CD4-positive, alpha-beta T cell treated with Interleukin-17A for 1 hour (primary cell): ENCODE measurements at regions not wholly inside any gene's neighbourhood (a gene's known extent, or its start where the extent isn't known, plus 50 kb on each side); places are given as distances from the start of the nearest gene placed in this dataset.

Experiments
- DNase-seq: peaks from one replicate; pipeline ENCODE4 v3.0.0-alpha.2; 2020

DNA sequence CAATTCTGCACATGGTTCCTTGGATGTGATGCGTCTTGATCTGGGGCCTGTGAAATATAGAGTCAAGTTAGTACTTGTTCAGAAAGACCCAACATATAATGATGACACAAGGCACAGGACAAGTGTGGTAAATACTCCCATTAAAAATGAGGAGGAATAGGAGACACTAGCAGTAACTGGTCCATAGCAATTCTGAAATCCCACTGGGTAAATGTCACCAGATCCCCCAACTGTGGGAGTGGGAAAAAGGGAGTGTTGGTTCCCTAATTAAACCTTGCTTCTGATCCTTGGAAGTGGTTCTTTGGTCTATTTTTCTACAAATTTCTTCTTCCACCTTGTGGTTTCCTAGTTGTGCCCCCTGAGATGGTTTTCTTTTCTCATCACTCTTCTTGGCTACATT, 62.5 kb upstream of the NRP1 start:
- no peak for DNase-seq

DNA sequence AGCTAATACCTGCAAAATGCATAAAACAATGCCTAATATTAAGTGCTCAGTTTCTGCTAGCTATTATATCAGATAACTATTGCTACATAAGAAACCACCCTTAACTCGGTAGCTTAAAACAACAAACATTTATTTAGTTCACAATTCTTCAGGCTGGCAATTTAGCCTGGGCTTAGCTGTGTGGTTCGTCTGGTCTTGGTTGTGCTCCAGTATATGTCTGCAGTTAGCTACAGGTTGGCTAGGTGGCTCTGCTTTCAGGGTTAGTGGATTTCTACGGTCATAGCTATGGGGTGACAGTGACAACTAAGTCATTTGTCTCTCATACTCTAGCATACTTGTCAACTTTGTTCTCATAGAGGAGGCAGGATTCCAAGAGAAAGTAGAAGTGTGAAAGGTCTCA, 61.8 kb upstream of the NRP1 start:
- DNase-seq: no peak

DNA sequence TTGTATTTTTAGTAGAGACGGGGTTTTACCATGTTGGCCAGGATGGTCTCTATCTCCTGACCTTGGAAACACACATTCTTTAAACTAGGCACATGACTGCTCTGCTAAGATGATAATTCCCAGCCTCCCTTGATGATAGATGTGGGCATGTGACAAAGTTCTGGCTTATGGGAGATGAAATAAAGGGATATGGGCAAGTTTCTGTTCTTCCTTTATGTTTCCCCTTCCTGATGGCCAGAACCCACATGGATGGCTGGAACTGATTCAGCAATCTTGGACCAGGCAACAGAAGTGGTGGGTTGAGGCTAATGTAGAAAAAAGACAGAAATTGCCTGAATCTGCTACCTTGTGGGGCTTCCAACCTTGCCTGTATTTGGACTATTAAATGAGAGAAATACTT, 60.7 kb upstream of the NRP1 start:
- no peak for DNase-seq

DNA sequence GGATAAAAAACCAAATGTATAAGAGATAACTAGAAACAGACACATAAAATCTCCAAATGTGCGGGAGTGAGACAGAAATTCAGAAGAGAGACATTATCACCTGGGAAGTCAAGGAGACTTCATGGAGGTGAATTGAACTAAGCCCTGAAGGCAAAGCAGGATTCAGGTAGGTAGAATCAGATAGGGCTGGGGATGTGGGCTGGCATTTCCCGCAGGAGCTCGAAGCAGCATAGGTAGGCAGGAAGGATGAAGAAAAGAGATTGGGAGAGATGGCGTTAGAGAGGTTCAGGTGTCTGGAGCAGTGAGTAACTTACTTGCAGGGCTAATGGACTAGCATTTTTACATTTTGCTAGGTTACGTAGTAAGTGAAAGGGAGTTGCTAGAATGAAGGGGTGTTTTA, 58.2 kb upstream of the NRP1 start:
- no peak for DNase-seq

GRCh38 chr10:33391611-33392465, 57.4 kb upstream of the NRP1 start:
- no peak for DNase-seq

GRCh38 chr10:33390046-33390445, 55.6 kb upstream of the NRP1 start:
- DNase-seq: no peak

- DNase-seq: no peak
Observed at GRCh38 chr10:33388785-33389184, 54.3 kb upstream of the NRP1 start.

DNA sequence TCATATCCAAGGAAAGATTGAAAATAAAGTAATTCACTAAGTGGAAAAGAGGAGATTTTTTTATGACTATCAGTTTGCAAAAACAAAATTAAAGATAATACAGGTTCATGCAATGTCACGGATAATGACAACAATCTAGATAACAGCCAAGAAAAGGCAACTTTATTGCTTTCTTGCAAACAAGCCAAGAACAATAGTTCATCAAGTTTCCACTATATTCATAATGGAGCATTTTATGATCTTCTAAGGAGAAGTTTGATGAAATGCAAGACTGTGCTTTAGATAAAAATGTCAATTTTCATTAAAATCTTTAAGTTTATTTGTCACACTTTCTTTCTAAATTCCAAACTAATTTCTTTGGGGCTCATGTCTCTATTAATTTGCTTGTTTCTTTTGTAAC, 53.9 kb upstream of the NRP1 start:
- no peak for DNase-seq

GRCh38 chr10:33387720-33388119, 53.3 kb upstream of the NRP1 start:
- DNase-seq: no peak

DNA sequence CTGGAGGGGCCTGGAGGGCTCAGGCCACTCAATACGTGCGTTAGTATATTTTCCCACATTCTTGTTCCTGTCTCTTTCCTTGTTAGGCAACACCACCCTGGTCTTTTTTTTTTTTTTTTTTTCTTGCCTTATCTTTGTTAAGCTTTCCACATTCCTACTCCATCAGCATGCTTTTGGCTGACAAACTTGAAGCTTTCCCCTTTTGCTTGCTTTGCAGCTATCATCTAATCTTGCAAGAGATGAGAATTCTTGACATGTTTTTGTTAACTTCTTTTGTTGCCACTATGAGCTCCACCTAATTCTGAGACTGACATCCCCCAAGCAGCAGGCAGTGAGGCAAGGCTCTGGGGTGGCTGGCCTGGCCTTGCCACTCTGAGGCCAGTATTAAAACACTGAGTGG, 52.5 kb upstream of the NRP1 start:
- DNase-seq: no peak

GRCh38 chr10:33385686-33386085, 51.2 kb upstream of the NRP1 start:
- DNase-seq: no peak

GRCh38 chr10:33385015-33385414, 50.5 kb upstream of the NRP1 start:
- no peak for DNase-seq
